HCT116 (cell line): ENCODE measurements at regions not wholly inside any gene's neighbourhood (a gene's known extent, or its start where the extent isn't known, plus 50 kb on each side); places are given as distances from the start of the nearest gene placed in this dataset.

Source experiments
- ATAC-seq: fragments of 200-7000 bp; cut with Tn5 transposase; 2 replicates; pipeline ENCODE4 v1.9.1; 2020; ENCODE audit warnings: mild to moderate bottlenecking, moderate library complexity
- BruUV-seq: library from RNA; stranded (reverse); fragments of 400-500 nt; replicated peaks from 2 replicates; lab custom pipeline; 2021; lab: Mats Ljungman, UMichigan
- CTCF ChIA-PET: fragments of 300-600 bp; sonication (Branson Sonifier 250); formaldehyde crosslinking; loops from one replicate; lab custom pipeline; 2021; ENCODE audit warnings: antibody characterized with exemption; lab: Charles Lee
- POLR2A ChIA-PET: fragments of 300-600, 350-600 bp; sonication (Branson Sonifier 250); formaldehyde crosslinking; loops from one replicate; lab custom pipeline; 2021; ENCODE audit warnings: antibody characterized with exemption; lab: Charles Lee
- RAD21 ChIA-PET, 2 experiments: fragments of 300-600 bp; sonication (Branson Sonifier 250); formaldehyde crosslinking; loops; one replicate each; lab custom pipeline; 2023; ENCODE audit warnings: low total read pairs in 2 of 2; ENCODE audit not compliant: uncharacterized antibody in 2 of 2, unreplicated experiment in 2 of 2, low non-redundant PET in 1 of 2; lab: Charles Lee
- DNase-seq: peaks from one replicate; pipeline ENCODE4 v3.0.0-alpha.2; 2010; ENCODE audit warnings: low read depth, low spot score
- H2AFZ ChIP-seq: fragments of 200-600 bp; shearing (Covaris generic), sonication (generic); 2 replicates; pipeline ENCODE4 v1.6.1; 2017; ENCODE audit warnings: low read depth, mixed run types, mixed read lengths, antibody characterized with exemption, low read length; ENCODE audit not compliant: poor library complexity, severe bottlenecking
- H3K27ac ChIP-seq: 2 replicates; pipeline ENCODE4 v1.5.1; 2012; ENCODE audit warnings: low read depth, low read length
- H3K27me3 ChIP-seq: fragments of 200-600 bp; sonication (generic); 2 replicates; pipeline ENCODE4 v1.6.1; 2016; ENCODE audit warnings: mixed run types, low read length, mixed read lengths; ENCODE audit not compliant: insufficient read depth
- H3K36me3 ChIP-seq, 2 experiments: fragments of 200-500 bp in 1 of 2; fragments of 200-600 bp in 1 of 2; sonication (Bioruptor generic) in 1 of 2; sonication (generic) in 1 of 2; 2 replicates each; pipeline versions ENCODE4 v1.5.1 to v1.6.1; 2014 to 2016; ENCODE audit warnings: low read length in 2 of 2, inconsistent platforms in 1 of 2, mixed read lengths in 1 of 2, mixed run types in 1 of 2; ENCODE audit not compliant: insufficient read depth in 2 of 2, control insufficient read depth in 1 of 2
- H3K4me1 ChIP-seq, 2 experiments: fragments of 200-600 bp in 1 of 2; sonication (generic) in 1 of 2; 2 replicates each; pipeline versions ENCODE4 v1.5.1 to v1.6.1; 2012 to 2017; ENCODE audit warnings: low read length in 2 of 2, inconsistent platforms in 1 of 2, mild to moderate bottlenecking in 1 of 2, mixed read lengths in 1 of 2, mixed run types in 1 of 2, moderate library complexity in 1 of 2; ENCODE audit not compliant: insufficient read depth in 2 of 2, control insufficient read depth in 1 of 2
- H3K4me2 ChIP-seq: fragments of 200-600 bp; sonication (generic); 2 replicates; pipeline ENCODE4 v1.6.1; 2017; ENCODE audit warnings: mixed run types, low read length, mixed read lengths
- H3K4me3 ChIP-seq, 2 experiments: fragments of 200-600 bp in 1 of 2; sonication (generic) in 1 of 2; replicated peaks in 1 of 2; 2 replicates each; pipeline ENCODE4 v1.5.1; 2011 to 2016; ENCODE audit warnings: low read length in 2 of 2, control low read depth in 1 of 2, low read depth in 1 of 2, mild to moderate bottlenecking in 1 of 2, mixed read lengths in 1 of 2, mixed run types in 1 of 2
- H3K79me2 ChIP-seq: fragments of 200-600 bp; sonication (generic); 2 replicates; pipeline ENCODE4 v1.6.1; 2017; ENCODE audit warnings: mild to moderate bottlenecking, mixed run types, low read length, moderate library complexity, mixed read lengths; ENCODE audit not compliant: insufficient read depth
- H3K9ac ChIP-seq: fragments of 200-600 bp; sonication (generic); 2 replicates; pipeline ENCODE4 v1.6.1; 2016; ENCODE audit warnings: low read length, mixed read lengths
- H3K9me2 ChIP-seq: fragments of 200-600 bp; sonication (generic), shearing (Covaris generic); 2 replicates; pipeline ENCODE4 v1.6.1; 2017; ENCODE audit warnings: mixed run types, mild to moderate bottlenecking, moderate library complexity; ENCODE audit not compliant: insufficient read depth
- H3K9me3 ChIP-seq, 2 experiments: fragments of 200-500 bp in 1 of 2; fragments of 200-600 bp in 1 of 2; sonication (Bioruptor generic) in 1 of 2; sonication (generic) in 1 of 2; 2 replicates each; pipeline ENCODE4 v1.6.1; 2014 to 2017; ENCODE audit warnings: low read length in 2 of 2, mixed read lengths in 2 of 2, inconsistent platforms in 1 of 2, low read depth in 1 of 2, mild to moderate bottlenecking in 1 of 2, mixed run types in 1 of 2, moderate library complexity in 1 of 2; ENCODE audit not compliant: control insufficient read depth in 1 of 2, insufficient read depth in 1 of 2
- H4K20me1 ChIP-seq: fragments of 200-600 bp; sonication (generic), shearing (Covaris generic); 2 replicates; pipeline ENCODE4 v1.6.1; 2017; ENCODE audit warnings: mixed run types, mild to moderate bottlenecking, moderate library complexity; ENCODE audit not compliant: insufficient read depth
- ATF3 ChIP-seq: IDR thresholded peaks from 2 replicates; pipeline ENCODE4 v1.6.1; 2012
- CBX3 ChIP-seq: IDR thresholded peaks from 2 replicates; pipeline ENCODE4 v1.6.1; 2012; ENCODE audit warnings: low read depth
- CEBPB ChIP-seq: IDR thresholded peaks from 2 replicates; pipeline ENCODE4 v1.6.1; 2012; ENCODE audit warnings: low read depth
- FOSL1 ChIP-seq: IDR thresholded peaks from 2 replicates; pipeline ENCODE4 v1.6.1; 2012; ENCODE audit warnings: low read depth
- JUND ChIP-seq: IDR thresholded peaks from 2 replicates; pipeline ENCODE4 v1.6.1; 2012
- MAX ChIP-seq: IDR thresholded peaks from 2 replicates; pipeline ENCODE4 v1.6.1; 2012
- POLR2A ChIP-seq: IDR thresholded peaks from 2 replicates; pipeline ENCODE4 v1.7.0; 2011; ENCODE audit warnings: borderline replicate concordance; ENCODE audit not compliant: insufficient read depth, insufficient read length; ENCODE audit errors: extremely low read depth
- POLR2AphosphoS5 ChIP-seq: IDR thresholded peaks from 2 replicates; pipeline ENCODE4 v1.6.1; 2011; ENCODE audit warnings: mild to moderate bottlenecking, low read depth, low read length, moderate library complexity
- RAD21 ChIP-seq: IDR thresholded peaks from 2 replicates; pipeline ENCODE4 v1.6.1; 2012; ENCODE audit warnings: low read depth, mild to moderate bottlenecking
- SP1 ChIP-seq: IDR thresholded peaks from 2 replicates; pipeline ENCODE4 v1.6.1; 2012; ENCODE audit warnings: low read depth
- TCF7L2 ChIP-seq: IDR thresholded peaks from 2 replicates; pipeline ENCODE4 v1.7.0; 2011; ENCODE audit warnings: borderline replicate concordance, inconsistent platforms; ENCODE audit not compliant: insufficient read depth, insufficient read length; ENCODE audit errors: extremely low read depth
- ZNF274 ChIP-seq: fragments of 200-500 bp; sonication (Bioruptor generic); IDR thresholded peaks from 2 replicates; pipeline ENCODE4 v1.6.1; 2014; ENCODE audit warnings: mild to moderate bottlenecking, low read depth, low read length, inconsistent platforms
- intact Hi-C: fragments of 100-400 bp; cut with micrococcal nuclease; formaldehyde crosslinking; loops from 2 replicates; pipeline ENCODE4 v1.10.0; 2022
- TF ChIP-seq, protein P1 (sequence below), 3 experiments: fragments of 200-600 bp in 1 of 3; sonication (generic) in 1 of 3; IDR thresholded peaks in 2 of 3; conservative IDR thresholded peaks in 1 of 3; 2 replicates each; pipeline ENCODE4 v1.5.1; 2012 to 2017; ENCODE audit warnings: low read depth in 2 of 3, low read length in 2 of 3, antibody characterized with exemption in 1 of 3, borderline replicate concordance in 1 of 3, control low read depth in 1 of 3, mild to moderate bottlenecking in 1 of 3, mixed read lengths in 1 of 3, mixed run types in 1 of 3, moderate library complexity in 1 of 3; ENCODE audit not compliant: insufficient read depth in 1 of 3
- TF ChIP-seq, protein P2 (sequence below): IDR thresholded peaks from 2 replicates; pipeline ENCODE4 v1.6.1; 2012; ENCODE audit warnings: low read depth

GRCh38 chr11:119863236-119863635 is 134.2 kb upstream of the NECTIN1 start:
- Histone ChIP-seq H3K27me3 (peaks cover 27% of the 10 kb centered on the region; the same call in 1 of the 2 replicates), H3K4me1 (no peaks in the 10 kb centered on the region), H4K20me1 (no peaks in the 10 kb centered on the region), H3K9me2 (no peaks in the 10 kb centered on the region), H3K4me3 (no peak overlapping the region), H3K36me3 (no peaks in the 10 kb centered on the region), H3K4me2 (no peak overlapping the region), H2AFZ (no peak overlapping the region), H3K27ac (no peak overlapping the region), H3K9me3 (no peaks in the 10 kb centered on the region), H3K9ac (no peak overlapping the region), H3K79me2 (no peaks in the 10 kb centered on the region)
- CTCF ChIA-PET: no interaction called here
- no peak for TF ChIP-seq CBX3
- TF ChIP-seq ZNF274: no peak
- TF ChIP-seq SP1: no peak
- TF ChIP-seq, protein P1, sequence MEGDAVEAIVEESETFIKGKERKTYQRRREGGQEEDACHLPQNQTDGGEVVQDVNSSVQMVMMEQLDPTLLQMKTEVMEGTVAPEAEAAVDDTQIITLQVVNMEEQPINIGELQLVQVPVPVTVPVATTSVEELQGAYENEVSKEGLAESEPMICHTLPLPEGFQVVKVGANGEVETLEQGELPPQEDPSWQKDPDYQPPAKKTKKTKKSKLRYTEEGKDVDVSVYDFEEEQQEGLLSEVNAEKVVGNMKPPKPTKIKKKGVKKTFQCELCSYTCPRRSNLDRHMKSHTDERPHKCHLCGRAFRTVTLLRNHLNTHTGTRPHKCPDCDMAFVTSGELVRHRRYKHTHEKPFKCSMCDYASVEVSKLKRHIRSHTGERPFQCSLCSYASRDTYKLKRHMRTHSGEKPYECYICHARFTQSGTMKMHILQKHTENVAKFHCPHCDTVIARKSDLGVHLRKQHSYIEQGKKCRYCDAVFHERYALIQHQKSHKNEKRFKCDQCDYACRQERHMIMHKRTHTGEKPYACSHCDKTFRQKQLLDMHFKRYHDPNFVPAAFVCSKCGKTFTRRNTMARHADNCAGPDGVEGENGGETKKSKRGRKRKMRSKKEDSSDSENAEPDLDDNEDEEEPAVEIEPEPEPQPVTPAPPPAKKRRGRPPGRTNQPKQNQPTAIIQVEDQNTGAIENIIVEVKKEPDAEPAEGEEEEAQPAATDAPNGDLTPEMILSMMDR (IDR thresholded peaks at IDR 0.05 in 2 of 3, conservative IDR thresholded peaks at IDR 0.05 in 1 of 3; ENCODE audit: borderline replicate concordance in 1 of 3, insufficient read depth in 1 of 3, low read depth in 2 of 3, low read length in 2 of 3): no peak
- no peak for TF ChIP-seq TCF7L2
- TF ChIP-seq ATF3: no peak
- TF ChIP-seq CEBPB: no peak
- no peak for TF ChIP-seq POLR2A
- TF ChIP-seq JUND: no peak
- TF ChIP-seq MAX: no peak
- TF ChIP-seq, protein P2, sequence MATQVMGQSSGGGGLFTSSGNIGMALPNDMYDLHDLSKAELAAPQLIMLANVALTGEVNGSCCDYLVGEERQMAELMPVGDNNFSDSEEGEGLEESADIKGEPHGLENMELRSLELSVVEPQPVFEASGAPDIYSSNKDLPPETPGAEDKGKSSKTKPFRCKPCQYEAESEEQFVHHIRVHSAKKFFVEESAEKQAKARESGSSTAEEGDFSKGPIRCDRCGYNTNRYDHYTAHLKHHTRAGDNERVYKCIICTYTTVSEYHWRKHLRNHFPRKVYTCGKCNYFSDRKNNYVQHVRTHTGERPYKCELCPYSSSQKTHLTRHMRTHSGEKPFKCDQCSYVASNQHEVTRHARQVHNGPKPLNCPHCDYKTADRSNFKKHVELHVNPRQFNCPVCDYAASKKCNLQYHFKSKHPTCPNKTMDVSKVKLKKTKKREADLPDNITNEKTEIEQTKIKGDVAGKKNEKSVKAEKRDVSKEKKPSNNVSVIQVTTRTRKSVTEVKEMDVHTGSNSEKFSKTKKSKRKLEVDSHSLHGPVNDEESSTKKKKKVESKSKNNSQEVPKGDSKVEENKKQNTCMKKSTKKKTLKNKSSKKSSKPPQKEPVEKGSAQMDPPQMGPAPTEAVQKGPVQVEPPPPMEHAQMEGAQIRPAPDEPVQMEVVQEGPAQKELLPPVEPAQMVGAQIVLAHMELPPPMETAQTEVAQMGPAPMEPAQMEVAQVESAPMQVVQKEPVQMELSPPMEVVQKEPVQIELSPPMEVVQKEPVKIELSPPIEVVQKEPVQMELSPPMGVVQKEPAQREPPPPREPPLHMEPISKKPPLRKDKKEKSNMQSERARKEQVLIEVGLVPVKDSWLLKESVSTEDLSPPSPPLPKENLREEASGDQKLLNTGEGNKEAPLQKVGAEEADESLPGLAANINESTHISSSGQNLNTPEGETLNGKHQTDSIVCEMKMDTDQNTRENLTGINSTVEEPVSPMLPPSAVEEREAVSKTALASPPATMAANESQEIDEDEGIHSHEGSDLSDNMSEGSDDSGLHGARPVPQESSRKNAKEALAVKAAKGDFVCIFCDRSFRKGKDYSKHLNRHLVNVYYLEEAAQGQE: no peak
- no peak for TF ChIP-seq FOSL1
- TF ChIP-seq POLR2AphosphoS5: no peak
- TF ChIP-seq RAD21: no peak
- POLR2A ChIA-PET: no interaction called here
- RAD21 ChIA-PET: no interaction called here
- ATAC-seq (no peak), DNase-seq (no peak)
- intact Hi-C loops: no loop called here
- BruUV-seq: no TSS peak
